GM18507 (cell line): ENCODE measurements at regions not wholly inside any gene's neighbourhood (a gene's known extent, or its start where the extent isn't known, plus 50 kb on each side); places are given as distances from the start of the nearest gene placed in this dataset.
A peak's percentile ranks its signal among the peaks of the same experiment; 100 is the strongest.

Experiments
- DNase-seq: peaks from one replicate; pipeline ENCODE4 v3.0.0; 2011; ENCODE audit warnings: low read depth; ENCODE audit not compliant: insufficient read length; ENCODE audit errors: extremely low spot score
- FAIRE-seq: peaks from 2 replicates; lab custom pipeline; 2011; peaks lifted over from hg19 to GRCh38; lab: Jason Lieb, UNC

DNA sequence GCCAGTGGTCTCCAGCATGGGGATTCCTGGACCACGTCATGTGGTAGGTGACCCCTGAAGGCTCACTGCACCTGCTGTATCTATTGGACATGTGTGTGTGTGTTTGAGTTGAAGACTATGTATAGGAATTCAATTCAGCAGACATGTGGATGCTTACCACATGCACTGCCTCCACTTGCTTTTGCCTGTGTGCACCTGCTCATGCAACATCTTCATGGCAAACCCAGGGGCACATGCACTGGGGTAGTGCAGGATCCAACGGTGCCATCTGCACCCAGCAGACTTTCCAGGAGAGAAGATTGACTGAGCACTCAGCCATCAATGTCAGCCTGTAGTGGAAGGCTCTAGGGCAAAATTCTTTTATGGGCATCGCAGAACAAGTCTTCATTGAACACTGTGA, 299.4 kb downstream of the CDH26 start:
- DNase-seq = no peak
- FAIRE-seq = no peak

DNA sequence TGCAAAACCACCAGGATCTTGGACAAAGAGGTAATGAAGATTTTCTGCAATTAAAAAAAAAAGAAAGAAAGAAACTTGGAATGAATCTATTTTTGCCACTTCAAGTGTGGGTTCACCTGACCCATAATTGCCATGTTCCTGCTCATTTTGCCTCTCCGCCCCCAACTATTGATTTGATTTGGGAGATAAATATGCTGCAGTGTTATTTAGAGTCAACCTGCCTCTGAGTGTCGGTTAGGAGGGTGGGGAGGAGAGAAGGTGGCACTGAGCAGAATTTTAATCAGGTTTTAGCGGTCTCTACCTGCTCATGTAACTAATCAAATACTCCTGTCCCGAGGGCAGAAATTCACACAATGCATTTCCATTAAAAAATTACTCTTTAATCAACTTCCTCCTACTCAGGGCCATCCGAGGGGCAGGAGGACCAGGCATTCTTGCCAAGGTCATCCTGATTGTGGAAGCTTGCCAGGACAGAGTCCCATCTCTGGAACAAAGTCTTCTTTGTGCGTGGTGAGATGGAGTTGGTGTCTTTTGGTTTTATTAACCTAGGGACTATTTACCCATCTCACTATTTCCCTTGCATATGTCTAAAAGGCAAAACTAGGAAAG, 300.1 kb downstream of the CDH26 start:
- no peak for FAIRE-seq
- no peak for DNase-seq

DNA sequence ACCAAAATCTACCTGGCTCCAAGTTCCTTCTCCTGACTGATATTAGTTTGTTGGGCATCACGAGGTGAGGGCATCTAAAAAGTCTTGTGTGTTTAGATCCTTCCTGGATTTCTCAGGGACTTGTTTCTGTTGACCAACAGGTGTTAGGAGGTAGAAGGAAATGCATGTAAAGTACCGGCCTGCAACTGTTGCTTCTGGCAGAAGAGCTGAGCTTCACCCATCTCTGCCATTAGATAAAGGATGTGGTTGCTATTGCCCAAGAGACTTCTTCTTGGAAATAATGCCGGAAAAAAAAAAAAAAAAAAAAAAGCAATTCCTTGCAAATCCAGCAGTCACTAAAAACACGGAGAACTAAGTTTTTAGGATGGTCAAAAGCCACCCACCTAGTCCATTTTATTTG, 303.1 kb downstream of the CDH26 start:
- DNase-seq = no peak
- FAIRE-seq = no peak

DNA sequence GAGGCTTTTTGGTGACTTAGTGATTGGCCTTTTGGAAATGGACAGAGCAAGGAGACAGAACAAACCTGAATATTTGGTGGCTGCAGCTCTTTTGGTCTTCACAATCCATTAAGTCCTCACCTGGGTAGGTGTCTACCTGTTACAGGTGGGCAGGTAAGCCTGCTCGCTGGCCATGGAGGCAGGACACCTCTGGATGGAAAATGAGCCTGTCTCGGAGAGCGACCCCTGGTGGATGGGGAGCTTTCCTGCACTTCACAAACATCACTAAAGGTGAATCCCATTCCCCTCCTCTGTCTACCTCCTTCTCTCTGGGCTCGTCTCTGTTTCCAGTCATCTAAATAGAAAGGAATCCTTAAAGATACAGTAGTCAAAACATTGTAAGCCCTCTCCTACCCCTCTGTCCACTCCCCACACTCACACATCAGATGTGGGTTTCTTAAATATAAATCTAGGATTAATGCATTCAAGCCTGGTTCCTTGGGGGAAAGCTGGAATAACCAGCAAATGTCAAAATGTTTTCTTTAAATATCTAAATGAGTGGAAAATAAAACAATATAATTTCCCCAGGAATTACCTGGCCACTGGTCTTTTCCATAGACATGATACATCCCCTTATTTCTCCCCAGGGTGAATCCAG, 304.9 kb downstream of the CDH26 start:
- FAIRE-seq = no peak
- peak; percentile 2 for DNase-seq

DNA sequence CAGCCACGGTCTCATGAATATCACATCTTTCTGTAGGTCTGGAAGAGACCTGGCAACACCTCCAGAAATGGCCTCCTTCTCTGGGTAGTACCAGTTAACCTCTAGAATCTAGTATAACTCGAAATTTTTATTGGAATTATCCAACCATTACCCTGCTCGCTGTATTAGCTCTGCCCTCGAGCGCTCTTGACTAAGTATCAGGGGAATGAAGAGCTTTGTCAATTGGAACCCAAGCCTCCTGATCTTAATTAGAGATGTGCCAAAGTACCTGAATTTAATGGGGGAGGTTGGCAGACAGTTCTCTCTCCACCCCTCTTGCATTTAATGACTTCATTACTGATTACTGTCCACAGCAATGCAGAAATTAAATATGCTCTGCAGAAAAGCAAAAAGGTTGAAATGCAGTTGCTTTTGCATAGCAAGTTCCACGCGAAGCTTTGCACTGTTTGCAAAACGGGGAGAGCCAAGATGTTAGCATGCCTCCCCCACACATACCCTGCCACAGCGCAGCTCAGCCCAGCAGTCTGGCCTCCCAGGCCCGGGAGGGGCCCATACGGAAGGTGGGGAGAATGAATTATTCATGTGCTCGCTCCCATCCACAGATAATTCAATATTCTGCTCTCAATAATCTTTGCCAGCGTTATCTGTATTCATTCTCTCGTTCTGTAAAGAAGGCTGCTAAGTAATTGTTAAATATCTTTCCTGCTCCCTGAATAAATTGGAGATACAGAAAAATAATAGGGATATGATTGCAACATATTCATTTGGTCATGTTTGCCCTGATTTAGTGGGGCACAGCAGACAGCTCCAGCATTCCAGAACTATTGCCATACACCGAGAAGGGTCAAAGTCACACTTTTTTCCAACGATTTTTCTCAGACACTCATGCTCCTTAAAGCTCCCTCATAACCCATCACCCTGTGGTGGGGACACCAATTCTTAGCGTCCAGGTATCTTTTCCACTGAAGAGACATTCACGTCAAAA, 305.8 kb downstream of the CDH26 start:
- FAIRE-seq (no peak), DNase-seq (no peak)

DNA sequence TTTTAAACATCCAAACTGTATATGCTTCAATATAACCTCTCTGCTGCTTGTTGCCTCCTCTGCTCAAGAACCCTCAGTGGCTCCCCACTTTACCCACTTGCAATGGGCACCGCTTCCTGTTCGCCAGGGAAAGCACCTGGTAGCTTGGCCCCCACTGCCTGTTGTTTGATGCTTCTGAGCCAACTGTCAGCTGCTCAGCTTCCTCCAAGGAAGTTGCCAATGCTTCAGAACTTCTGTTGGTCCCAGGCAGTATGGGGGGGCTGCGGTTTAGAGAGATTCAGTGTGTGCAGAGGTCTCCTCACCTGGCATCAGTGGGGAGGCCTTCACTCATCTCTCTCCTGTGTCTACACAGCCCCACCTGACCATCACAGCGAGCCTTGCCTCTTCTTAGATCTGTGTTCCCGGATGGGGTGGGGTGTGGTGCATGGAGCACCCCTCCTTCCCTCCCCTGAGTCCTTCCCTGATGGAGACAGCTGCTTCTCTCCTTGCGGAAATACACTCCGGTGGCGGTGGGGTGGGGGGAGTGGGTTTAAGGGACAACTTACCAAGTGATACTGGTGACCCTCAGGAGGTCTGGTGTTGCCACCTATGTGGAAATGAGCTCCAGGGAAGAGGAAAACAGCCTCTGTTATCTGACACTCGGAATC, 308.1 kb downstream of the CDH26 start:
- FAIRE-seq (no peak), DNase-seq (no peak)

DNA sequence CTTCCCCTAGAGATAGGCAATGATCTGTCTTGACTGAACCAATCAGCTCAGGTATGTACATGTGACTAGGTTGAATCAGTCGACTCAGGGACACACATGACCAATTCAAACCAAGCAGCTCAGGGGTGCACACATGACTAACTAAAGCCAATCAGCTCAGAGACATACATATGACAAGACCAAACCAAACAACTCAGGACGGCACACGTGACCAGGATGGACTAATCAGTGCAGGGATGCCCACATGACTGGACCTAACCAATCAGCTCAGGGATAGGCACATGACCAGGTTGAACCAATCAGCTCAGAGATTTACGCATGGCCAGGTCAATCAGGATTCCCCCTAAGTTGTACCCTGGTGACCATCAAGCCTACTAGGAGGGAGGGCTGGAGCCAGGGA, 310.3 kb downstream of the CDH26 start:
- no peak for FAIRE-seq
- no peak for DNase-seq

DNA sequence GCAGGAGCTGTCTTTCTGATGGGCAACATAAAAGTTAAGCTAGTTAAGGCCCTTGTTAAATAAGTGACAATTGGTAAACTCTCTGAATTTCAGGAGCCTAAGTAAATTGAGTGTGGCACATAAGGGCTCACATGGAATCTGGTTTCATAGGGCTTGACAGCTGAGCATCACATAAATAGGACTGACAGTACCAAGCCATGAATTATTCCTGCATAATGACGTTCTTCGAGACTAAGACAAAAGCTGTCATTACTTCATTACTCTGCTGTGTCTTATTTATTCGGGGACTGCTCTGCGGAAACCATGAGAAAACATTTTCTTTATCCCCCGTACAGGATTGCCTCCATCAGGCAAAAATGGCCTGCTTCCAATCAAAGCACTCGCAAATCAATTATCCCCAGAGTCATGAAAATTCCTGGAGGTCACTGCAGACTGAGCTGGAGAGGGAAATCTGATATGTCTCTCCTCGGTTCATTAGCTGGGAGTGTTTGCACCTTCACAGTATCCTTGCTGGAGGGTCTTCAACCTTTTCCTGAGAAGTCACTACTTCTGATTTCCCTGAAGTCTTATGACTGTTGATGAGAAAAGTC, 311.4 kb downstream of the CDH26 start:
- no peak for DNase-seq
- no peak for FAIRE-seq

DNA sequence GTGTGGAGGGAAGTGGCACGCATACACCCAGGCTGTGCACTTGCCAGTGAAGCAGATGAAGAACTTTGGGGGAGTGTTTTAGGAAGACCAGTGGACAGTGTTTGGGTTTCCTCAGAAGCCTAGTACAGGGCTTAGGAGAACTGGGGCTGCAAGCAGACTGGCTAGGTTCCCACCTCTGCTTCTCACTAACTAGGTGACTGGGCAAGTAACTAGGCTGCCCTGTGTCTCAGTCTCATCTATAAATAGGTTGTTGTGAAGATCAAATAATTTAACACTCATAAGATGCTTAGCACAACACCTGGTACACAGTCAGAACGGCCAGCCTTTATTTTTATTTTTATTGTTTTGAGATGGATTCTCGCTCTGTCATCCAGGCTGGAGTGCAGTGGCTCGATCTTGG, 312.1 kb downstream of the CDH26 start:
- DNase-seq (no peak), FAIRE-seq (no peak)

DNA sequence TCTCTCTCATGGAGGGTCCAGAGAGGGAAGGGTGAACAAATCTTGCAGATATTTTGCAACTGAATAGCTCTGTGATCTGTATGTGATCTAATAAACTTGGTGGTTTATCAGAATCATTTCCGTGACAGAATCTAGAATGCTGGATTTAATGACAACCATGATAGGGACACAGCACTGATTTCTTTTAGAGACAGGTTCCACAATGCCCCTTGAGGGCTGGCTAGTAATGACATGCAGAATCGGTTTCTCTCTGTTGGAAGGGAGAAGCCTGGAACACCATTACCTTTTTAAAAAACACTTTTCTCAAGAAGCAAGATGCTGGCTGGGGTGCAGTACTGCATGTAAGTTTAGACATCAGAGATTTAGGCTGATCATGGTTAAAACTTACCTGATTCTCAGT, 313.4 kb downstream of the CDH26 start:
- no peak for FAIRE-seq

DNA sequence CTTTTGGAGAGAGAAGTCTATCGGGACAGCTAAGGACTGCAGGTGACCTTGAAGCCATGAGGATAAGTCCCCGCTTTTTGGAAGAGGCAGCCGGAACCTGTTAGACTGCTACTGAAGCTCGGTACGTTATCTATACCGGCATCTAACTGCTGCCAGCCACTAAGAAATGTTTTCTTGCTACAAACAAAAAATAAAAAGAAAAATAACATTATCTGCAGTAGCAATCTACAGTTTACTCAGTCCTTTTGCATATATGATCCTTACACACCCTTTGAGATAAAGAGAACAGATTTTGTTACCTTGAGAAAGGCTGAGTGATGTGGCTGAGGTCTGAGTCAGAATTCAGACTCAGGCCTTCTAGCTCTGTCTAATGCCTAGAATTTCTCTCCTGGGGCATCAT, 314.6 kb downstream of the CDH26 start:
- no peak for FAIRE-seq
- no peak for DNase-seq

More for the DNA sequence above, 313.4 kb downstream of the CDH26 start:
- no peak for DNase-seq

DNA sequence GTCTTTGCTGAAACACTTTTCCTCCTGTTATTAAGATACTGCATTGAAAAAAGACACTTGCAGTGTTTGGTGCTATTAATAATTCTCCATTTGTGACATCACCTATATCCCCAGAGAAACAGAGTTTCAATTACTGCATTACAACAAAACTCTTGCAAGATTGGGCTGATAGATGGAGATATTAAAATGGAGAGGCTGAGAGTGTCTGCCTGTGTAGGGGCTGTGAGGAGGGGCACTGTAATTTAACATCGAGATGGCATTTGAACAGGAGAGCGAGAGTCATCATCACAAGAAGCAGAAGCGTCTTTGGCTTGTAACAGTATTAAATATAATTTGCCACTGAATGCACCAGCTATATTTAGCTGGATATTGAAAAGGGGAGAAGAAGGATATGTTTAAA, 316.5 kb downstream of the CDH26 start:
- FAIRE-seq = no peak

DNA sequence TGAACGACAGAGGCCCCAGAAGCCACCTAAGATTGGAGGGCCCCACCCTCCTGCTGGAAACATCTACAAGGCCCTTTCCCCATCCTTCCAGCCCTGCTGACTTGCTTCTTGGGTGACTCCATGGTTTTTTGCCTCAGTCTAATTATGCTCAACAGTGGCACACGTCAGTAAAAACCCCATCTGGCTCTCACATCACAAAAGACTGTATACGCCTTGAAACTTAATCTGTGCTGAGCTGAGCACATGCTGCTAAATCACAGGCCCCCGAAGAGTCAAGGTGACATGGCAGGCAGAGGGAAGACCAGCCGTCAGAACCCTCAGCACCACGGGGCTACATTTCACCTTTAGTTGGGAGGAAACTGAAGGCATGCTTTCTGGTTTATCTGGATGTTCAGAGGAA, 323.1 kb downstream of the CDH26 start:
- DNase-seq = no peak
- FAIRE-seq = no peak

More for the DNA sequence above, 316.5 kb downstream of the CDH26 start:
- DNase-seq = no peak

DNA sequence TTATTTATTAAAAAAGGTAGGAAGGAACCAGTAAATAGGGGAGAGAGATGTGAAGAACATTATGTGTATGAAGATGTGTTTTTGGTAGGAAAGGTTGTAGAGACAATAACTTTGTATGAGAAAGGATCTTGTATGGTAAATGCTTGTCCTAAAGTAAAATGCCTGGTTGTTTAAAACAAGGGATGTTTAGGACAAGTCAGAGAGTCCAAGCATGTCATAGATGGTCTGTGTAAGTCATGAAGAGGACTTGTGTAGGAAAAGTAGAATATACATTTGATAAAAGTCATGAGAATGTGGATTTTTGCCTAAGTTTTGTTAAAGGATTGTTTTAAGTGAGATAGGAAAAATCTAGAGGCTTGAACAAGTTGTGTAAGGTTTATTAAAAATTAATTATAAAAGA, 325.1 kb downstream of the CDH26 start:
- no peak for FAIRE-seq
- no peak for DNase-seq

DNA sequence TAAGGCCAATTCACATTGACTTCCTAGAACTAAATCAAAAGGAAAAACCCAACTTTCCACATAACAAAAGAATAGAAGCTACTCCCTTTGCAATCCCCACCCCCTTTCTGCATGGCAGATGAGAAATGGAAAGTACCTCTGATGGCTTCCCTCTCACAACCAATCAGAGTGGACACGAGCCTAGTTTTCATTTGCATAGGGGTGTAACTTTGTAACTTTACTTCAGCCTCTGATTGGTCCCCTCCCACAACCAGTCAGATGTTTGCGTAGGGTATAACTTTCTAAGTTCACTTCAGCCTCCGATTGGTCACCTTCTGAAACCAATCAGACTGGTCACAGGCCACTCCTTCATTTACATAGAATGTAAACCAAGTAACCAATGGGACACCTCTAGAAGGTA, 328.5 kb downstream of the CDH26 start:
- no peak for DNase-seq
- no peak for FAIRE-seq

DNA sequence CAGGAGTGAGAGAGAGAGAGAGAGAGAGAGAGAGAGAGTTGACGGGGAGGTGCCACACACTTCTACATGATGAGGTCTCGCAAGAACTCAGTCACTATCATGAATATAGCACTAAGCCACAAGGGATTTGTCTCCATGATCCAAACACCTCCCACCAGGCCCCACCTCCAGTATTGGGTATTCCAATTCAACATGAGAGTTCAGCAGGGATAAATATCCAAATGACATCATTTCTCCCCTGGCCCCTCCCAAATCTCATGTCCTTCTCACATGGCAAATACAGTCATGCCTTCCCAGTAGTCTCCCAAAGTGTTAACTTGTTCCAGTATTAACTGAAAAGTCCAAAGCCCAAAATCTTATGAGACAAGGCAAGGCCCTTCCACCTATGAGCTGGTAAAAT, 330.7 kb downstream of the CDH26 start:
- no peak for FAIRE-seq

DNA sequence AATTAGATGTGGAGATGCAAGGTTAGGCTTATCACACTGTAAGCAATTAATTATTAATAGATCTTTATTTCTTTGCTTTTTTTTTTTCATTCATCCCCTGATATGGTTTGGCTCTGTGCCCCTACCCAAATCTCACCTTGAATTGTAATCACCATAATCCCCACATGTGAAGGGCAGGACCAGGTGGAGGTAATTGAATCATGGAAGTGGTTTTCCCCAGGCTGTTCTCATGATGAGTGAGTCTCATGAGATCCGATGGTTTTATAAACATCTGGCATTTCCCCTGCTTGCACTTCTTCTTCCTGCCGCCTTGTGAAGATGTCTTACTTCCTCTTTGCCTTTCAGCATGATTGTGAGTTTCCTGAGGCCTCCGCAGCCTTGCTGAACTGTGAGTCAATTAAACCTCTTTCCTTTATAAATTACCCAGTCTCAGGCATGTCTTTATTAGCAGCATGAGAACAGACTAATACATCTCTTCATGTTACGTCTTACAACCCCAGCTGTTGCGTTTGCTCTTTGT, 333.8 kb downstream of the CDH26 start:
- no peak for FAIRE-seq

More for the DNA sequence above, 330.7 kb downstream of the CDH26 start:
- no peak for DNase-seq

DNA sequence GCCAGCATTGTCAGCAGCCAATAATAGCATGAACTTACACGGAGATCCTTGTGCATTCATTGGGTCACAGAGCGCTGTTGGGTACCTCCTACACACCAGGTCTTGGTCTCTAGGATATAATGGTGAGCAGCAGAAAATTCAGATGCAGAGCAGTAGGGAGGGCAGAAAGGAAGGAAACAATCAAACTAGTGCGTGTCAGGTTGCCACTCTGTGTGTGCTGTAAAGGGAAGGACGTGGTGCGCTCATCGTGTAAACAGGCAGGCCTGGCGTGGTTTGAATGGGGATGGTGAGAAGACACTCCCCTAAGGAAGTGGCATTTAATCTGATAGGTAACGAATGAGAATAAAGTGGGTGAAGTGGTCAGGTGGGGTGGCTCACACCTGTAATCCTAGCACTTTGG, 336.4 kb downstream of the CDH26 start:
- no peak for DNase-seq
- FAIRE-seq = no peak

More for the DNA sequence above, 333.8 kb downstream of the CDH26 start:
- DNase-seq = no peak

DNA sequence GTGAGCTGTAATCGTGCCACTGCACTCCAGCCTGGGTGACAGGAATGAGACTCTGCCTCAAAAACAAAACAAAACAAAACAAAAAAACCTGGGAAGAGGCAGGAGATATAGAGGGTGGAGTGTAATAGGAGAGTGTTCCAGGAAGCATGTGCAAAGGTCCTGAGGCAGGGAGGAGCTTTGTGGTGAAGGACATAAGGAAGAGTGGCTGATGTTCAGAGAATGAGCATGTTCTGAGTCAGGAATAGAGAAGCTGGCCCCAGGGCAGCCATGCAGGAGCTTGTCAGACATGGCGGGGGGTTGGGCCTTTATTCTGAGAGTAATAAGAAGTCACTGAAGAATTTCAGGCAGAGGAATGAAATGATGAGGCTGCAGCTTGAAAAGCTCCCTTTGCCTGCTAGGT, 337.0 kb downstream of the CDH26 start:
- FAIRE-seq (no peak), DNase-seq (no peak)
